Liver (tissue), 3 donors: ENCODE measurements at regions not wholly inside any gene's neighbourhood (a gene's known extent, or its start where the extent isn't known, plus 50 kb on each side); places are given as distances from the start of the nearest gene placed in this dataset.

Experiments
- JUND ChIP-seq, 2 donors: IDR thresholded peaks; 2 replicates each; pipeline ENCODE4 v1.6.1; 2016; ENCODE audit warnings: antibody characterized with exemption in 2 of 2
- TF ChIP-seq, protein P1 (sequence below): fragments of 150-350 bp; IDR thresholded peaks from 2 replicates; pipeline ENCODE4 v1.5.1; 2017; ENCODE audit warnings: improper control_type of control experiment, low read depth, low read length; ENCODE audit not compliant: missing input control
- TF ChIP-seq, protein P2 (sequence below): IDR thresholded peaks from 2 replicates; pipeline ENCODE4 v1.6.1; 2016; ENCODE audit warnings: antibody characterized with exemption, mild to moderate bottlenecking
- donor health status: healthy.
- donor health status: healthy.

DNA sequence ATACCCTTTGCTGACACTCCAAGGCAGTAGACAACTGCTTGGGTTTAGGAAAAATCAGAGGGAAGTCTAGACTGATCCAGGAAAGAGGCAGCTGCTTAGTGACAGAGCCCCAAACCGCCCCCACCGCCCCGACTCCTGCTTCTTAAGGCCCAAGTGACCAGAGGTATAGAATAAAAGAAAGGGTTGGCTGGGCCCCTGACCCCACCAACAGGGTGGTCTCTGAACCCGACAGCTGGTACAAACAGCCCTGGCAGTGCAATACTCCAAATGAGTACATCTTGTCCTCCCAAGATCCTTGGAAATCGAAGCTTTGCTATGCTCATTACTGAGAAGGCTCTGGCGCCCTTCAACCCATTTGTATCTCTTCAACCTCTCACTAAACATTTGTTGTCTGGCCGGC lies 60.6 kb downstream of the PABIR2 start:
- TF ChIP-seq, protein P1, sequence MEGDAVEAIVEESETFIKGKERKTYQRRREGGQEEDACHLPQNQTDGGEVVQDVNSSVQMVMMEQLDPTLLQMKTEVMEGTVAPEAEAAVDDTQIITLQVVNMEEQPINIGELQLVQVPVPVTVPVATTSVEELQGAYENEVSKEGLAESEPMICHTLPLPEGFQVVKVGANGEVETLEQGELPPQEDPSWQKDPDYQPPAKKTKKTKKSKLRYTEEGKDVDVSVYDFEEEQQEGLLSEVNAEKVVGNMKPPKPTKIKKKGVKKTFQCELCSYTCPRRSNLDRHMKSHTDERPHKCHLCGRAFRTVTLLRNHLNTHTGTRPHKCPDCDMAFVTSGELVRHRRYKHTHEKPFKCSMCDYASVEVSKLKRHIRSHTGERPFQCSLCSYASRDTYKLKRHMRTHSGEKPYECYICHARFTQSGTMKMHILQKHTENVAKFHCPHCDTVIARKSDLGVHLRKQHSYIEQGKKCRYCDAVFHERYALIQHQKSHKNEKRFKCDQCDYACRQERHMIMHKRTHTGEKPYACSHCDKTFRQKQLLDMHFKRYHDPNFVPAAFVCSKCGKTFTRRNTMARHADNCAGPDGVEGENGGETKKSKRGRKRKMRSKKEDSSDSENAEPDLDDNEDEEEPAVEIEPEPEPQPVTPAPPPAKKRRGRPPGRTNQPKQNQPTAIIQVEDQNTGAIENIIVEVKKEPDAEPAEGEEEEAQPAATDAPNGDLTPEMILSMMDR: no peak
- no peak for TF ChIP-seq JUND (IDR thresholded peaks at IDR 0.05)
- TF ChIP-seq, protein P2, sequence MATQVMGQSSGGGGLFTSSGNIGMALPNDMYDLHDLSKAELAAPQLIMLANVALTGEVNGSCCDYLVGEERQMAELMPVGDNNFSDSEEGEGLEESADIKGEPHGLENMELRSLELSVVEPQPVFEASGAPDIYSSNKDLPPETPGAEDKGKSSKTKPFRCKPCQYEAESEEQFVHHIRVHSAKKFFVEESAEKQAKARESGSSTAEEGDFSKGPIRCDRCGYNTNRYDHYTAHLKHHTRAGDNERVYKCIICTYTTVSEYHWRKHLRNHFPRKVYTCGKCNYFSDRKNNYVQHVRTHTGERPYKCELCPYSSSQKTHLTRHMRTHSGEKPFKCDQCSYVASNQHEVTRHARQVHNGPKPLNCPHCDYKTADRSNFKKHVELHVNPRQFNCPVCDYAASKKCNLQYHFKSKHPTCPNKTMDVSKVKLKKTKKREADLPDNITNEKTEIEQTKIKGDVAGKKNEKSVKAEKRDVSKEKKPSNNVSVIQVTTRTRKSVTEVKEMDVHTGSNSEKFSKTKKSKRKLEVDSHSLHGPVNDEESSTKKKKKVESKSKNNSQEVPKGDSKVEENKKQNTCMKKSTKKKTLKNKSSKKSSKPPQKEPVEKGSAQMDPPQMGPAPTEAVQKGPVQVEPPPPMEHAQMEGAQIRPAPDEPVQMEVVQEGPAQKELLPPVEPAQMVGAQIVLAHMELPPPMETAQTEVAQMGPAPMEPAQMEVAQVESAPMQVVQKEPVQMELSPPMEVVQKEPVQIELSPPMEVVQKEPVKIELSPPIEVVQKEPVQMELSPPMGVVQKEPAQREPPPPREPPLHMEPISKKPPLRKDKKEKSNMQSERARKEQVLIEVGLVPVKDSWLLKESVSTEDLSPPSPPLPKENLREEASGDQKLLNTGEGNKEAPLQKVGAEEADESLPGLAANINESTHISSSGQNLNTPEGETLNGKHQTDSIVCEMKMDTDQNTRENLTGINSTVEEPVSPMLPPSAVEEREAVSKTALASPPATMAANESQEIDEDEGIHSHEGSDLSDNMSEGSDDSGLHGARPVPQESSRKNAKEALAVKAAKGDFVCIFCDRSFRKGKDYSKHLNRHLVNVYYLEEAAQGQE: no peak
